ENCODE measurements at regions not wholly inside any gene's neighbourhood (a gene's known extent, or its start where the extent isn't known, plus 50 kb on each side); places are given as distances from the start of the nearest gene placed in this dataset.

- TF ChIP-seq CTCF (IDR thresholded peaks at IDR 0.05; ENCODE audit: low read depth, low read length, poor library complexity, severe bottlenecking) (no peak), EZH2phosphoT487 (IDR thresholded peaks at IDR 0.05; ENCODE audit: borderline replicate concordance, low read length) (no peak)
Measured at GRCh38 chr5:116887104-116887503, 312.5 kb upstream of the SEMA6A start.
